NB4 (cell line): ENCODE measurements at regions not wholly inside any gene's neighbourhood (a gene's known extent, or its start where the extent isn't known, plus 50 kb on each side); places are given as distances from the start of the nearest gene placed in this dataset.
A peak's percentile ranks its signal among the peaks of the same experiment; 100 is the strongest.

Source experiments
- DNase-seq: peaks from one replicate; pipeline ENCODE4 v3.0.0; 2010; ENCODE audit warnings: low read depth
- H3K4me3 ChIP-seq: one replicate; pipeline ENCODE4 v1.5.1; 2011; ENCODE audit warnings: mild to moderate bottlenecking, low read depth, low read length, moderate library complexity
- MAX ChIP-seq: IDR thresholded peaks from 2 replicates; pipeline ENCODE4 v1.6.1; 2011; ENCODE audit warnings: low read depth, low read length
- MYC ChIP-seq: IDR thresholded peaks from 2 replicates; pipeline ENCODE4 v1.6.1; 2011; ENCODE audit warnings: low read depth, low read length
- POLR2A ChIP-seq: IDR thresholded peaks from 2 replicates; pipeline ENCODE4 v1.6.1; 2011; ENCODE audit warnings: mild to moderate bottlenecking; ENCODE audit not compliant: insufficient read length; ENCODE audit errors: extremely low read depth
- TF ChIP-seq, protein P1 (sequence below): IDR thresholded peaks from one replicate; pipeline ENCODE4 v1.5.1; 2012; ENCODE audit warnings: low read depth, low read length

DNA sequence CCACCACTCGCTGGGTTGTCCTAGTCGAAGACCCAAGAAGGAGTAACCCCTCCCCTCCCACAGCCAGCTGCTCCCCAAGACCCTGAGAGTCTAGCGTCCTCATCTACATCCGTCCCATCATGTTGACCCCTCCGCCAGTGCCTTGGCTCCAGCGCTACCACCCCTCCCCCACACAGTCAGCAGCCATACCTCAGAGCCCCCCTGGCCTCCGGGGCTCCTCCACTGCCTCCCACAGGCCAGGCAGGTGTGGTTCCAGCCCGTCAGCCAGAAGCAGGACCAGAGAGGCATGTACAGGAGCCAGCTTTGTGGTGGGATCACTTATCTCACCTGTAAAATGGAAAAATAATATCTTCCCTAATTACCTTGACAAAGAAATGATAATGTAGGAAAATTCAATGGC lies 51.5 kb upstream of the PHF21B start:
- no peak for DNase-seq
- H3K4me3 ChIP-seq = no peak overlapping the region
- TF ChIP-seq POLR2A = no peak
- TF ChIP-seq, protein P1, sequence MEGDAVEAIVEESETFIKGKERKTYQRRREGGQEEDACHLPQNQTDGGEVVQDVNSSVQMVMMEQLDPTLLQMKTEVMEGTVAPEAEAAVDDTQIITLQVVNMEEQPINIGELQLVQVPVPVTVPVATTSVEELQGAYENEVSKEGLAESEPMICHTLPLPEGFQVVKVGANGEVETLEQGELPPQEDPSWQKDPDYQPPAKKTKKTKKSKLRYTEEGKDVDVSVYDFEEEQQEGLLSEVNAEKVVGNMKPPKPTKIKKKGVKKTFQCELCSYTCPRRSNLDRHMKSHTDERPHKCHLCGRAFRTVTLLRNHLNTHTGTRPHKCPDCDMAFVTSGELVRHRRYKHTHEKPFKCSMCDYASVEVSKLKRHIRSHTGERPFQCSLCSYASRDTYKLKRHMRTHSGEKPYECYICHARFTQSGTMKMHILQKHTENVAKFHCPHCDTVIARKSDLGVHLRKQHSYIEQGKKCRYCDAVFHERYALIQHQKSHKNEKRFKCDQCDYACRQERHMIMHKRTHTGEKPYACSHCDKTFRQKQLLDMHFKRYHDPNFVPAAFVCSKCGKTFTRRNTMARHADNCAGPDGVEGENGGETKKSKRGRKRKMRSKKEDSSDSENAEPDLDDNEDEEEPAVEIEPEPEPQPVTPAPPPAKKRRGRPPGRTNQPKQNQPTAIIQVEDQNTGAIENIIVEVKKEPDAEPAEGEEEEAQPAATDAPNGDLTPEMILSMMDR = no peak
- TF ChIP-seq MAX = no peak
- TF ChIP-seq MYC = no peak

GRCh38 chr22:45064313-45065278 lies 54.8 kb upstream of the PHF21B start:
- 0 out of 2 replicates have a peak, but pooled peaks have one; percentile 23 for TF ChIP-seq MAX
- no peak for TF ChIP-seq POLR2A
- DNase-seq = peak; percentile 62
- no peak overlapping the region for H3K4me3 ChIP-seq

GRCh38 chr22:45065726-45066125 lies 55.9 kb upstream of the PHF21B start:
- DNase-seq = peak; percentile 65
- H3K4me3 ChIP-seq = no peak overlapping the region
- TF ChIP-seq MYC (no peak), MAX (no peak), POLR2A (no peak)
- TF ChIP-seq, protein P1 = no peak

DNA sequence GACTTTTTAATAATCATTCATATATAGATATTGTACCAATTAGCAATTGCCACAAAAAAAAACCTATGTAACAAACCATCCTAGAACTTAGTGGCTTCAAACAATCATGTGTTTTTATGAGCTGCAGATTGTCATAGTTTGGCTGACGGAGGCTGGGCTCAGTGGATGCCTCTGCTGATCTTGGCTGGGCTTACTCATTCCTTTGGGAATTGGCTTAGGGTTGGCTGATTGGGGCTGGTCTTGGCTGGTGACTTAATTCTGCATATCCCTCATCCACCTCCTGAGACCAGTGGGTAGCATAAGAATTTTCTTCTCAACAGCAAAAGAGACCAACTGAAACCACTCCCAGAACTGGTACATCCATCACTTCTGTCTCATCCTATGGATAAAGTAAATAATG lies 57.9 kb upstream of the PHF21B start:
- no peak overlapping the region for H3K4me3 ChIP-seq
- no peak for DNase-seq
- no peak for TF ChIP-seq MYC
- TF ChIP-seq, protein P1 = no peak
- TF ChIP-seq MAX = no peak
- no peak for TF ChIP-seq POLR2A

GRCh38 chr22:45069925-45070324 lies 60.1 kb upstream of the PHF21B start:
- no peak overlapping the region for H3K4me3 ChIP-seq
- no peak for TF ChIP-seq POLR2A
- TF ChIP-seq, protein P1 = no peak
- TF ChIP-seq MAX = no peak
- TF ChIP-seq MYC = no peak
- DNase-seq = no peak

DNA sequence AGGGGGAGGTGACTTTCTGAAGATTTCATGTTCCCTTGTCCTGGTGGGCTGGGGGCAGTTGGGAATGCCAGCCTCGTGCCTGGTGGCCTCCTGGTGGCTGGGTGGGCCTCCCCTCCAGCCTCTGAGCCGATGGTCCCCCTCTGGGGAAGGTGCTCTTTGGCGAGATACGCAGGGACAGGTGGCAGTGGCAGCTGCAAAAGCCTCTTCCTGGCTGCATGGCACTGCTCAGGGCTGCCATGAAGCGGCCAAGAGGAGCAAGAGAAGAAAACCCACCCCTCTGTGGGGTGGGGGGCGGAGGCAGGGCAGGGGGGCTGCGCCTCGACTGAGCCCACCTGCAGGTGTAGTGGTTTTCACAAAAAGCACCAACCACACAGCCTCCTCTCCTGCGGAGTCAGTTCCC lies 61.8 kb upstream of the PHF21B start:
- no peak for DNase-seq
- no peak overlapping the region for H3K4me3 ChIP-seq
- no peak for TF ChIP-seq MYC
